OCI-LY3 (cell line): ENCODE measurements at regions not wholly inside any gene's neighbourhood (a gene's known extent, or its start where the extent isn't known, plus 50 kb on each side); places are given as distances from the start of the nearest gene placed in this dataset.

Experiments
- H2AFZ ChIP-seq: fragments of 200-600, 300-600 bp; shearing (Covaris generic); 2 replicates; pipeline ENCODE4 v1.6.0; 2014; ENCODE audit warnings: antibody characterized with exemption, low read depth, low read length
- H3K27ac ChIP-seq: fragments of 200-600, 300-600 bp; sonication (generic); 2 replicates; pipeline ENCODE4 v1.5.1; 2014; ENCODE audit warnings: mild to moderate bottlenecking, low read length, moderate library complexity, mixed read lengths
- H3K27me3 ChIP-seq: fragments of 200-600, 300-600 bp; sonication (generic); 2 replicates; pipeline ENCODE4 v1.6.1; 2014; ENCODE audit warnings: low read depth, low read length, mixed read lengths
- H3K36me3 ChIP-seq: fragments of 200-600, 300-600 bp; sonication (generic); replicated peaks from 2 replicates; pipeline ENCODE3; 2014; ENCODE audit warnings: low read depth, low read length, mixed read lengths
- H3K4me1 ChIP-seq: fragments of 300-600, 200-600 bp; sonication (generic); 2 replicates; pipeline ENCODE4 v1.6.1; 2014; ENCODE audit warnings: low read length, mixed read lengths
- H3K4me2 ChIP-seq: fragments of 200-600, 300-600 bp; sonication (generic); 2 replicates; pipeline ENCODE4 v1.6.1; 2014; ENCODE audit warnings: low read length, mixed read lengths
- H3K4me3 ChIP-seq: fragments of 300-600, 200-600 bp; sonication (generic); 2 replicates; pipeline ENCODE4 v1.5.1; 2014; ENCODE audit warnings: antibody characterized with exemption, mild to moderate bottlenecking, low read length, moderate library complexity
- H3K79me2 ChIP-seq: fragments of 300-600, 200-600 bp; shearing (Covaris generic); 2 replicates; pipeline ENCODE4 v1.6.1; 2014; ENCODE audit warnings: mild to moderate bottlenecking, low read length, mixed read lengths
- H3K9ac ChIP-seq: fragments of 300-600, 200-600 bp; shearing (Covaris generic); 2 replicates; pipeline ENCODE4 v1.6.0; 2014; ENCODE audit warnings: mild to moderate bottlenecking, low read length, moderate library complexity
- H3K9me3 ChIP-seq: fragments of 200-600, 300-600 bp; shearing (Covaris generic); 2 replicates; pipeline ENCODE4 v1.6.1; 2014; ENCODE audit warnings: low read length, mixed read lengths; ENCODE audit not compliant: insufficient read depth
- H4K20me1 ChIP-seq: fragments of 200-600, 300-600 bp; sonication (generic); 2 replicates; pipeline ENCODE4 v1.6.1; 2016; ENCODE audit warnings: low read length, mixed read lengths; ENCODE audit not compliant: insufficient read depth
- EZH2phosphoT487 ChIP-seq: fragments of 200-600 bp; shearing (Covaris generic); IDR thresholded peaks from 2 replicates; pipeline ENCODE4 v1.6.1; 2018; ENCODE audit warnings: antibody characterized with exemption, mixed run types, low read depth
- TF ChIP-seq, protein P1 (sequence below): fragments of 200-600, 300-600 bp; sonication (generic); IDR thresholded peaks from 2 replicates; pipeline ENCODE4 v1.5.1; 2014; ENCODE audit warnings: antibody characterized with exemption, low read length, low read depth

DNA sequence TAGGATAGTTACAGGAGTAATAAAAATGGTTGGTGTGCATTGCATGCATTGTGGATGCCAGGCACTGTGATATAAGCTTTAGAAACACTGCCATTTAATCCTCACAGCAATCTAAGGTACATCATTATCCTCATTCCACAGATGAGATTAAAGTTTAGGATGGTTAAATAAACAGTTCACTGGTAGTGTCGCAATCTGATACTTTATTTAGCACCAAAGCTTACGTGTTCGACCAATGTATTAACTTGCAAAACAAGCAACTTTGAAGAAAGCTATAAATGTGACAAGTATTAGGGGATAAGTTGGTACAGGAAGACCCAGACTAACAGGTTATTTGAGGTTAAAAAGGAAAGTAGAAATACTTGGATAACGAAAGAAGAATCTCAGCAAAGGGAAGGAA, 150.5 kb upstream of the ZNF385D start:
- no peaks in the 10 kb centered on the region for H3K9me3 ChIP-seq
- H3K27ac ChIP-seq, result no peak overlapping the region
- no peaks in the 10 kb centered on the region for H3K36me3 ChIP-seq
- H2AFZ ChIP-seq, result no peak overlapping the region
- no peak overlapping the region for H3K4me2 ChIP-seq
- no peaks in the 10 kb centered on the region for H3K4me1 ChIP-seq
- H3K4me3 ChIP-seq, result no peak overlapping the region
- no peak for TF ChIP-seq EZH2phosphoT487
- TF ChIP-seq, protein P1, sequence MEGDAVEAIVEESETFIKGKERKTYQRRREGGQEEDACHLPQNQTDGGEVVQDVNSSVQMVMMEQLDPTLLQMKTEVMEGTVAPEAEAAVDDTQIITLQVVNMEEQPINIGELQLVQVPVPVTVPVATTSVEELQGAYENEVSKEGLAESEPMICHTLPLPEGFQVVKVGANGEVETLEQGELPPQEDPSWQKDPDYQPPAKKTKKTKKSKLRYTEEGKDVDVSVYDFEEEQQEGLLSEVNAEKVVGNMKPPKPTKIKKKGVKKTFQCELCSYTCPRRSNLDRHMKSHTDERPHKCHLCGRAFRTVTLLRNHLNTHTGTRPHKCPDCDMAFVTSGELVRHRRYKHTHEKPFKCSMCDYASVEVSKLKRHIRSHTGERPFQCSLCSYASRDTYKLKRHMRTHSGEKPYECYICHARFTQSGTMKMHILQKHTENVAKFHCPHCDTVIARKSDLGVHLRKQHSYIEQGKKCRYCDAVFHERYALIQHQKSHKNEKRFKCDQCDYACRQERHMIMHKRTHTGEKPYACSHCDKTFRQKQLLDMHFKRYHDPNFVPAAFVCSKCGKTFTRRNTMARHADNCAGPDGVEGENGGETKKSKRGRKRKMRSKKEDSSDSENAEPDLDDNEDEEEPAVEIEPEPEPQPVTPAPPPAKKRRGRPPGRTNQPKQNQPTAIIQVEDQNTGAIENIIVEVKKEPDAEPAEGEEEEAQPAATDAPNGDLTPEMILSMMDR, result no peak
- H4K20me1 ChIP-seq, result no peaks in the 10 kb centered on the region
- H3K27me3 ChIP-seq, result no peaks in the 10 kb centered on the region
- H3K79me2 ChIP-seq, result no peaks in the 10 kb centered on the region
- H3K9ac ChIP-seq, result no peak overlapping the region

DNA sequence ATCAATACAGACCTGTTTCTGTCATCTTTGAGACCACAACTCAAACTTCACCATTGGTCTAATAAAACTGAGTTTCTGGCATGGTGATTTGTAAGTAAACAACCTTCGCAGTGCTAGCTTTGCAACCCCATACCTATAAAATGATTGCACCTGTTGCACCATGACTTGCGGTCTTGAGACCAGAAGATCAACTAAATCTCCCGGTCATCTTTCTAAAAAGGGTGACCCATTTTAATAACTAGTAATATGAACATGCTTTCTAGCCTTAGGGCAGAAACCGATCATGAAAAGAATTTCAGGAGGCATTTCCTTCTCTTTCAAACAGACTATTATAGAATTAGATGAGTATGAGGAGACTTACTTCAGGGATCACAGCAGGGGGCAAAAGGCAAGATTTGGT, 151.9 kb upstream of the ZNF385D start:
- Histone ChIP-seq H3K9me3 (no peaks in the 10 kb centered on the region), H3K9ac (no peak overlapping the region), H3K27me3 (no peaks in the 10 kb centered on the region), H2AFZ (no peak overlapping the region), H3K79me2 (no peaks in the 10 kb centered on the region), H3K4me3 (no peak overlapping the region), H3K4me2 (no peak overlapping the region), H3K27ac (no peak overlapping the region), H3K36me3 (no peaks in the 10 kb centered on the region), H4K20me1 (no peaks in the 10 kb centered on the region), H3K4me1 (no peaks in the 10 kb centered on the region)
- TF ChIP-seq, protein P1, result no peak
- no peak for TF ChIP-seq EZH2phosphoT487

DNA sequence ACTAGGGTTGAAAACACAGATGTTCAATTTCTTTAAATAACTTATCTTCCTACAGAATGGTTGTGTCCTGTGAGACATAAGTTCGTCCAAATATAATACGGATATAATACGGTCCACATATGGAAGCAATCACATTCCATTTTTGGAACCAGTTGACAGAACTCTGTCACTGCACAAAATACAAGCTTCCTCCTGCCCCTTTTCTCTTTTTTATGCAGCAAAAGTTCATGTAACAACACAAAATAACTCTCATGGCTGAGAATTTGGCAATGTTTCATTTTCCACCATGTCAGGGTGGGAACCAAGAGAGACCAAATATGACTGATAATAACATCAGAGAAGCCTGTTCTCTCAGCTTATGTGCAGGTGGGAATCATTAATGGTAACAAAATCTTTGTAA, 158.1 kb upstream of the ZNF385D start:
- no peak overlapping the region for H3K4me2 ChIP-seq
- no peak overlapping the region for H3K27ac ChIP-seq
- H2AFZ ChIP-seq, result no peak overlapping the region
- no peak overlapping the region for H3K9ac ChIP-seq
- H3K4me1 ChIP-seq, result no peaks in the 10 kb centered on the region
- H3K4me3 ChIP-seq, result no peak overlapping the region
- TF ChIP-seq, protein P1, result no peak
- no peak for TF ChIP-seq EZH2phosphoT487
- no peaks in the 10 kb centered on the region for H3K27me3 ChIP-seq
- no peaks in the 10 kb centered on the region for H3K36me3 ChIP-seq
- no peaks in the 10 kb centered on the region for H4K20me1 ChIP-seq
- H3K79me2 ChIP-seq, result no peaks in the 10 kb centered on the region
- H3K9me3 ChIP-seq, result no peaks in the 10 kb centered on the region

DNA sequence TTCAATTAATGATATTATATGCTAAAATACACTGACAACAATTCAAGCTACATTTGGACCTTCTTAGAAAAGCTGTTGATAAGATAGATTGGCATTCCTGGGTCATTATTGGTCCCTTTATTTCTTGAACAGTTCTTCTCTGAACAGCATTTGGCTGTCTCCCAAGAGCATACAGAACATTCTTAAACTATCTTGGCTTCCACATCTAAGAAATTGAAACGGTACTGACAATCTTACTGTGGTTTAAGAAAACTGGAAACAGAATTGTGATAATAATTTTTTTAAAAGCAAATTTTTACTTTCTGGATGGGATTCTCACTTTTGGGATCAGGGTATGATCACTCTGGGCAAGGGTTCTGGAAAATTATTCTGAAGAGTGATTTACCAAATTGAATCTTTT, 161.7 kb upstream of the ZNF385D start:
- H3K79me2 ChIP-seq, result no peaks in the 10 kb centered on the region
- TF ChIP-seq, protein P1, result no peak
- no peak for TF ChIP-seq EZH2phosphoT487
- no peak overlapping the region for H3K9ac ChIP-seq
- no peak overlapping the region for H3K4me3 ChIP-seq
- H3K27ac ChIP-seq, result no peak overlapping the region
- no peaks in the 10 kb centered on the region for H3K27me3 ChIP-seq
- peaks cover 9% of the 10 kb centered on the region for H3K4me1 ChIP-seq
- no peaks in the 10 kb centered on the region for H3K36me3 ChIP-seq
- no peak overlapping the region for H3K4me2 ChIP-seq
- no peak overlapping the region for H2AFZ ChIP-seq
- H4K20me1 ChIP-seq, result no peaks in the 10 kb centered on the region
- no peaks in the 10 kb centered on the region for H3K9me3 ChIP-seq
